CD14-positive monocyte (primary cell): ENCODE measurements at regions not wholly inside any gene's neighbourhood (a gene's known extent, or its start where the extent isn't known, plus 50 kb on each side); places are given as distances from the start of the nearest gene placed in this dataset.
A peak's percentile ranks its signal among the peaks of the same experiment; 100 is the strongest.

Source experiments
- DNase-seq, 3 donors: peaks; one replicate each; pipeline ENCODE4 v3.0.0-alpha.2; 2011 to 2022
- H2AFZ ChIP-seq: 2 replicates; pipeline ENCODE4 v1.6.0; 2012; ENCODE audit warnings: mild to moderate bottlenecking, low read depth, low read length, inconsistent platforms; ENCODE audit not compliant: insufficient read depth, poor library complexity, severe bottlenecking
- H3K27ac ChIP-seq, 2 donors: 1 replicate in 1 of 2; 2 replicates in 1 of 2; pipeline ENCODE4 v1.5.1; 2012 to 2013; ENCODE audit warnings: low read length in 2 of 2, control low read depth in 1 of 2, inconsistent platforms in 1 of 2, low read depth in 1 of 2, mild to moderate bottlenecking in 1 of 2
- H3K27me3 ChIP-seq, 2 donors: one replicate each; pipeline versions ENCODE4 v1.6.0 to v1.6.1; 2011 to 2013; ENCODE audit warnings: low read length in 2 of 2; ENCODE audit not compliant: control insufficient read depth in 2 of 2, insufficient read depth in 2 of 2
- H3K36me3 ChIP-seq, 2 donors: replicated peaks in 1 of 2; 1 replicate in 1 of 2; 2 replicates in 1 of 2; pipeline versions ENCODE4 v1.5.1 to v1.6.1; 2012 to 2013; ENCODE audit warnings: low read length in 2 of 2, control low read depth in 1 of 2, inconsistent platforms in 1 of 2, mild to moderate bottlenecking in 1 of 2; ENCODE audit not compliant: insufficient read depth in 2 of 2, control insufficient read depth in 1 of 2
- H3K4me1 ChIP-seq, 2 donors: 1 replicate in 1 of 2; 2 replicates in 1 of 2; pipeline versions ENCODE4 v1.5.1 to v1.6.1; 2012 to 2013; ENCODE audit warnings: low read length in 2 of 2, control low read depth in 1 of 2, inconsistent platforms in 1 of 2, mild to moderate bottlenecking in 1 of 2, moderate library complexity in 1 of 2; ENCODE audit not compliant: insufficient read depth in 2 of 2, control insufficient read depth in 1 of 2
- H3K4me2 ChIP-seq: replicated peaks from 2 replicates; pipeline ENCODE3; 2012; ENCODE audit warnings: low read length, moderate library complexity, mild to moderate bottlenecking; ENCODE audit not compliant: poor library complexity, severe bottlenecking; ENCODE audit errors: extremely low read depth
- H3K4me3 ChIP-seq, 3 experiments: fragments of 200-600 bp in 1 of 3; sonication (generic) in 1 of 3; replicated peaks in 1 of 3; 1 replicate in 2 of 3; 2 replicates in 1 of 3; pipeline ENCODE4 v1.5.1; 2011 to 2013; ENCODE audit warnings: low read length in 3 of 3, mild to moderate bottlenecking in 3 of 3, control low read depth in 2 of 3, low read depth in 2 of 3, inconsistent platforms in 1 of 3, moderate library complexity in 1 of 3
- H3K79me2 ChIP-seq: 2 replicates; pipeline ENCODE4 v1.6.0; 2012; ENCODE audit warnings: mild to moderate bottlenecking, control low read depth, inconsistent platforms, low read length, moderate library complexity; ENCODE audit not compliant: insufficient read depth
- H3K9ac ChIP-seq: 2 replicates; pipeline ENCODE4 v1.6.0; 2017; ENCODE audit warnings: low read length, mild to moderate bottlenecking; ENCODE audit not compliant: insufficient read depth, poor library complexity, severe bottlenecking
- H3K9me3 ChIP-seq, 2 donors: replicated peaks in 1 of 2; 1 replicate in 1 of 2; 2 replicates in 1 of 2; pipeline versions ENCODE4 v1.5.1 to v1.6.1; 2012 to 2013; ENCODE audit warnings: low read length in 2 of 2, control low read depth in 1 of 2; ENCODE audit not compliant: control insufficient read depth in 1 of 2, insufficient read depth in 1 of 2
- H4K20me1 ChIP-seq: 2 replicates; pipeline ENCODE4 v1.6.0; 2012; ENCODE audit warnings: mild to moderate bottlenecking, low read length, control low read depth, moderate library complexity; ENCODE audit not compliant: insufficient read depth
- H3K27ac Mint-ChIP-seq, 7 donors: one replicate each; pipeline ENCODE4 v1.8.0; 2020; ENCODE audit warnings: mild to moderate bottlenecking in 7 of 7, mixed read lengths in 7 of 7, moderate library complexity in 6 of 7, inconsistent platforms in 2 of 7
- H3K27me3 Mint-ChIP-seq, 3 donors: one replicate each; pipeline ENCODE4 v1.8.0; 2021 to 2022; ENCODE audit warnings: low read depth in 3 of 3, mild to moderate bottlenecking in 3 of 3, mixed read lengths in 3 of 3, moderate library complexity in 3 of 3, inconsistent platforms in 1 of 3
- H3K36me3 Mint-ChIP-seq, 2 donors: one replicate each; pipeline ENCODE4 v1.8.0; 2020; ENCODE audit warnings: mixed read lengths in 2 of 2, inconsistent platforms in 1 of 2, mild to moderate bottlenecking in 1 of 2
- H3K4me1 Mint-ChIP-seq: one replicate; pipeline ENCODE4 v1.8.0; 2020; ENCODE audit warnings: mild to moderate bottlenecking, mixed read lengths
- H3K4me3 Mint-ChIP-seq, 2 donors: one replicate each; pipeline ENCODE4 v1.8.0; 2020; ENCODE audit warnings: mild to moderate bottlenecking in 2 of 2, mixed read lengths in 2 of 2, moderate library complexity in 1 of 2
- H3K9me3 Mint-ChIP-seq, 7 donors: one replicate each; pipeline ENCODE4 v1.8.0; 2020 to 2022; ENCODE audit warnings: mixed read lengths in 7 of 7, mild to moderate bottlenecking in 6 of 7, moderate library complexity in 6 of 7, inconsistent platforms in 2 of 7
- CTCF ChIP-seq: fragments of 200-600 bp; IDR thresholded peaks from one replicate; pipeline ENCODE4 v1.8.0; 2022; ENCODE audit warnings: antibody characterized with exemption, mild to moderate bottlenecking
- WGBS: methylation state at CpG from one replicate; pipeline ENCODE4 v1.1.5; 2013; ENCODE audit warnings: missing lambda C conversion rate; ENCODE audit not compliant: insufficient coverage; 5-methylcytosine and 5-hydroxymethylcytosine counted together
- intact Hi-C, 2 donors: fragments of 100-400 bp; cut with micrococcal nuclease; formaldehyde crosslinking; loops; one replicate each; pipeline versions ENCODE4 v1.15.0 to v1.15.1; 2023

GRCh38 chr14:61614693-61615092, 80.6 kb upstream of the HIF1A start:
- Mint-ChIP-seq H3K27me3 (peaks cover 0 to 2% (median 1%) of the 10 kb centered on the region in 3 donors), H3K36me3 (no peaks in the 10 kb centered on the region), H3K4me3 (no peak overlapping the region), H3K9me3 (peaks cover 0 to 2% (median 0%) of the 10 kb centered on the region in 7 donors), H3K4me1 (peaks cover 8% of the 10 kb centered on the region), H3K27ac (peak overlapping the region in 1 of 7 donors; percentile 32)
- Histone ChIP-seq H3K4me3 (no peak overlapping the region), H3K4me2 (no peak overlapping the region), H3K36me3 (no peaks in the 10 kb centered on the region), H4K20me1 (no peaks in the 10 kb centered on the region), H3K9me3 (no peaks in the 10 kb centered on the region), H3K9ac (no peak overlapping the region), H3K27me3 (no peaks in the 10 kb centered on the region), H3K4me1 (no peaks in the 10 kb centered on the region), H3K79me2 (no peaks in the 10 kb centered on the region), H2AFZ (no peak overlapping the region), H3K27ac (no peak overlapping the region)
- TF ChIP-seq CTCF: no peak
- intact Hi-C loops: no loop called here
- WGBS: over 99% methylated on average over 11 of the region's 13 CpGs
- DNase-seq: no peak

GRCh38 chr14:61615743-61616523, 79.4 kb upstream of the HIF1A start:
- no peak overlapping the region for H2AFZ ChIP-seq
- no peaks in the 10 kb centered on the region for H3K4me1 ChIP-seq
- DNase-seq: no peak
- H3K36me3 ChIP-seq: no peaks in the 10 kb centered on the region
- Mint-ChIP-seq H3K36me3 (no peaks in the 10 kb centered on the region), H3K4me1 (peaks cover 16% of the 10 kb centered on the region), H3K27ac (peak overlapping the region in 1 of 7 donors; percentile 26), H3K27me3 (peaks cover 0 to 2% (median 1%) of the 10 kb centered on the region in 3 donors), H3K9me3 (peaks cover 0 to 2% (median 0%) of the 10 kb centered on the region in 7 donors), H3K4me3 (no peak overlapping the region)
- TF ChIP-seq CTCF: no peak
- no peak overlapping the region for H3K27ac ChIP-seq
- intact Hi-C loops: no loop called here
- H3K9ac ChIP-seq: no peak overlapping the region
- WGBS: 96% methylated on average over 9 of the region's 11 CpGs
- no peaks in the 10 kb centered on the region for H3K9me3 ChIP-seq
- no peak overlapping the region for H3K4me2 ChIP-seq
- no peak overlapping the region for H3K4me3 ChIP-seq
- no peaks in the 10 kb centered on the region for H4K20me1 ChIP-seq
- H3K27me3 ChIP-seq: no peaks in the 10 kb centered on the region
- no peaks in the 10 kb centered on the region for H3K79me2 ChIP-seq
